Hepatocyte (in vitro differentiated cells): ENCODE measurements at regions not wholly inside any gene's neighbourhood (a gene's known extent, or its start where the extent isn't known, plus 50 kb on each side); places are given as distances from the start of the nearest gene placed in this dataset.

Source experiments
- DNase-seq: peaks from one replicate; pipeline ENCODE4 v3.0.0-alpha.2; 2016; ENCODE audit warnings: low spot score
- H2AFZ ChIP-seq: fragments of 200-600 bp; sonication (generic); 2 replicates; pipeline ENCODE4 v1.6.0; 2016; ENCODE audit warnings: antibody characterized with exemption, mild to moderate bottlenecking
- H3K27ac ChIP-seq: fragments of 200-600 bp; sonication (generic); 2 replicates; pipeline ENCODE4 v1.5.1; 2016; ENCODE audit warnings: mild to moderate bottlenecking
- H3K27me3 ChIP-seq: fragments of 200-600 bp; sonication (generic); 2 replicates; pipeline ENCODE4 v1.6.1; 2016
- H3K36me3 ChIP-seq: fragments of 200-600 bp; sonication (generic); replicated peaks from 2 replicates; pipeline ENCODE4 v1.5.1; 2016; ENCODE audit warnings: low read depth; ENCODE audit not compliant: insufficient read depth
- H3K4me1 ChIP-seq: fragments of 200-600 bp; sonication (generic); 2 replicates; pipeline ENCODE4 v1.5.1; 2016; ENCODE audit warnings: mild to moderate bottlenecking, moderate library complexity; ENCODE audit not compliant: insufficient read depth
- H3K4me2 ChIP-seq: fragments of 200-600 bp; sonication (generic); 2 replicates; pipeline ENCODE4 v1.6.0; 2016
- H3K4me3 ChIP-seq: fragments of 200-600 bp; sonication (generic); 2 replicates; pipeline ENCODE4 v1.5.1; 2016; ENCODE audit warnings: mild to moderate bottlenecking
- H3K79me2 ChIP-seq: fragments of 200-600 bp; sonication (generic); 2 replicates; pipeline ENCODE4 v1.6.0; 2017; ENCODE audit warnings: mild to moderate bottlenecking
- H3K9me2 ChIP-seq: fragments of 200-600 bp; sonication (generic); replicated peaks from 2 replicates; pipeline ENCODE4 v1.6.0; 2017; ENCODE audit warnings: mild to moderate bottlenecking; ENCODE audit not compliant: insufficient read depth
- H3K9me3 ChIP-seq: fragments of 200-600 bp; sonication (generic); 2 replicates; pipeline ENCODE4 v1.5.1; 2016; ENCODE audit warnings: low read depth, mild to moderate bottlenecking
- H4K20me1 ChIP-seq: fragments of 200-600 bp; sonication (generic); 2 replicates; pipeline ENCODE4 v1.6.0; 2016; ENCODE audit warnings: mild to moderate bottlenecking; ENCODE audit not compliant: insufficient read depth, poor library complexity, severe bottlenecking
- CTCF ChIP-seq: fragments of 200-600 bp; sonication (generic); IDR thresholded peaks from 2 replicates; pipeline ENCODE4 v1.5.1; 2016; ENCODE audit warnings: antibody characterized with exemption, mild to moderate bottlenecking; ENCODE audit not compliant: poor library complexity
- EZH2 ChIP-seq: fragments of 200-600 bp; sonication (generic); IDR thresholded peaks from 2 replicates; pipeline ENCODE4 v1.6.1; 2016; ENCODE audit warnings: antibody characterized with exemption, mild to moderate bottlenecking, borderline replicate concordance
- EZH2phosphoT487 ChIP-seq: fragments of 200-600 bp; sonication (generic); IDR thresholded peaks from one replicate; pipeline ENCODE4 v1.6.1; 2018; ENCODE audit warnings: antibody characterized with exemption, mild to moderate bottlenecking, low read depth, moderate library complexity; ENCODE audit not compliant: unreplicated experiment, severe bottlenecking
- WGBS: methylation state at CpG from one replicate; pipeline ENCODE4 v1.1.6; 2016; ENCODE audit warnings: low lambda C conversion rate; ENCODE audit errors: missing lambda C conversion rate; 5-methylcytosine and 5-hydroxymethylcytosine counted together

- 100% methylated on average over 4 of the region's 4 CpGs for WGBS
- Histone ChIP-seq H3K4me3 (no peak overlapping the region), H3K9me2 (no peaks in the 10 kb centered on the region), H4K20me1 (no peaks in the 10 kb centered on the region), H3K36me3 (no peaks in the 10 kb centered on the region), H3K4me1 (no peaks in the 10 kb centered on the region), H2AFZ (no peak overlapping the region), H3K9me3 (no peaks in the 10 kb centered on the region), H3K27me3 (no peaks in the 10 kb centered on the region), H3K27ac (no peak overlapping the region), H3K79me2 (no peaks in the 10 kb centered on the region), H3K4me2 (no peak overlapping the region)
- no peak for DNase-seq
- TF ChIP-seq CTCF (no peak), EZH2phosphoT487 (no peak), EZH2 (no peak)
These were observed 1624.8 kb upstream of the TENM3 start for GRCh38 chr4:180618396-180618795.

- TF ChIP-seq EZH2 = no peak
- no peak for TF ChIP-seq EZH2phosphoT487
- no peak for TF ChIP-seq CTCF
- no peaks in the 10 kb centered on the region for H3K9me2 ChIP-seq
- H3K4me1 ChIP-seq = no peaks in the 10 kb centered on the region
- no peak overlapping the region for H2AFZ ChIP-seq
- no peaks in the 10 kb centered on the region for H3K27me3 ChIP-seq
- H3K9me3 ChIP-seq = no peaks in the 10 kb centered on the region
- H3K79me2 ChIP-seq = no peaks in the 10 kb centered on the region
- WGBS = 93% methylated on average over 3 of the region's 3 CpGs
- H3K36me3 ChIP-seq = no peaks in the 10 kb centered on the region
- H4K20me1 ChIP-seq = no peaks in the 10 kb centered on the region
- no peak for DNase-seq
- H3K4me3 ChIP-seq = no peak overlapping the region
- H3K4me2 ChIP-seq = no peak overlapping the region
- no peak overlapping the region for H3K27ac ChIP-seq
These were observed 1623.8 kb upstream of the TENM3 start for GRCh38 chr4:180619440-180619839.

GRCh38 chr4:180622254-180622653, 1620.9 kb upstream of the TENM3 start:
- H3K27me3 ChIP-seq = no peaks in the 10 kb centered on the region
- H2AFZ ChIP-seq = no peak overlapping the region
- no peaks in the 10 kb centered on the region for H3K4me1 ChIP-seq
- 93% methylated on average over 3 of the region's 3 CpGs for WGBS
- no peaks in the 10 kb centered on the region for H4K20me1 ChIP-seq
- DNase-seq = no peak
- H3K9me3 ChIP-seq = no peaks in the 10 kb centered on the region
- H3K9me2 ChIP-seq = no peaks in the 10 kb centered on the region
- no peaks in the 10 kb centered on the region for H3K36me3 ChIP-seq
- TF ChIP-seq EZH2 = no peak
- TF ChIP-seq CTCF = no peak
- TF ChIP-seq EZH2phosphoT487 = no peak
- H3K27ac ChIP-seq = no peak overlapping the region
- no peak overlapping the region for H3K4me2 ChIP-seq
- no peaks in the 10 kb centered on the region for H3K79me2 ChIP-seq
- H3K4me3 ChIP-seq = no peak overlapping the region

- Histone ChIP-seq H3K9me3 (no peaks in the 10 kb centered on the region), H3K4me2 (no peak overlapping the region), H3K4me3 (no peak overlapping the region), H3K9me2 (no peaks in the 10 kb centered on the region), H3K4me1 (no peaks in the 10 kb centered on the region), H2AFZ (no peak overlapping the region), H3K27me3 (no peaks in the 10 kb centered on the region), H3K27ac (no peak overlapping the region), H3K79me2 (no peaks in the 10 kb centered on the region), H3K36me3 (no peaks in the 10 kb centered on the region), H4K20me1 (no peaks in the 10 kb centered on the region)
- WGBS = 77% methylated on average over 3 of the region's 3 CpGs
- no peak for DNase-seq
- no peak for TF ChIP-seq EZH2
- TF ChIP-seq EZH2phosphoT487 = no peak
- no peak for TF ChIP-seq CTCF
These were observed 1617.5 kb upstream of the TENM3 start for GRCh38 chr4:180625653-180626052.
